ENCODE measurements at regions not wholly inside any gene's neighbourhood (a gene's known extent, or its start where the extent isn't known, plus 50 kb on each side); places are given as distances from the start of the nearest gene placed in this dataset.
"Not testable (repeated sequence)": the region's sequence is repeated elsewhere in the genome, so short reads cannot be mapped to it uniquely, and the experiment has no call there.

DNA sequence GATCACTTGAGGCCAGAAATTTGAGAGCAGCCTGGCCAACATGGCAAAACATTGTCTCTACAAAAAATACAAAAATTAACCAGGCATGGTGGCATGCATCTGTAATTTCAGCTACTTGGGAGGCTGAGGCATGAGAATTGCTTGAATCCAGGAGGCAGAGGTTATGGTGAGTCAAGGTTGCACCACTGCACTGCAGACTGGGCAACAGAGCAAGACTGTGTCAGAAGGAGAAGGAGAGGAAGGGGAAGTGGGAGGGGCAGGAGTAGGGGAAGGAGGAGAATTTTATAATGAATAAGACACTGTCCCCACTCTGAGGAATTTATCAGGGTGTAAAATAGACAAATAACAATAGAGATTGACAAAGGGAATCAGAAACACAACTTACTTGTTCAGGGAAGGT is 440.6 kb upstream of the DYNLRB2 start:
- ATAC-seq = no peak
- intact Hi-C loops (cut with micrococcal nuclease) = no loop called here
- Histone ChIP-seq H3K9me2 (replicated peaks; ENCODE audit: low read length) (no peaks in the 10 kb centered on the region), H3K9ac (ENCODE audit: low read length) (no peak overlapping the region), H3K4me1 (ENCODE audit: insufficient read depth, low read length) (peaks cover 6% of the 10 kb centered on the region; the same call in 1 of the 2 replicates), H3K79me2 (ENCODE audit: low read length) (no peaks in the 10 kb centered on the region), H4K20me1 (ENCODE audit: low read length) (no peaks in the 10 kb centered on the region), H3F3A (ENCODE audit: low read length, unreplicated experiment) (no peaks in the 10 kb centered on the region), H3K4me2 (ENCODE audit: low read length) (no peak overlapping the region), H3K9me3 (ENCODE audit: low read length) (no peaks in the 10 kb centered on the region), H3K36me3 (ENCODE audit: low read depth, low read length) (no peaks in the 10 kb centered on the region), H3K27ac (ENCODE audit: low read length) (no peak overlapping the region), H3K4me3 (ENCODE audit: low read length) (no peak overlapping the region), H3K27me3 (ENCODE audit: low read length) (no peaks in the 10 kb centered on the region), H2AFZ (ENCODE audit: low read length) (no peak overlapping the region)
- BruUV-seq (replicated peaks) = no TSS peak
- no peak for TF ChIP-seq EZH2 (IDR thresholded peaks at IDR 0.05; ENCODE audit: low read length, unreplicated experiment)
- TF ChIP-seq, protein P1, sequence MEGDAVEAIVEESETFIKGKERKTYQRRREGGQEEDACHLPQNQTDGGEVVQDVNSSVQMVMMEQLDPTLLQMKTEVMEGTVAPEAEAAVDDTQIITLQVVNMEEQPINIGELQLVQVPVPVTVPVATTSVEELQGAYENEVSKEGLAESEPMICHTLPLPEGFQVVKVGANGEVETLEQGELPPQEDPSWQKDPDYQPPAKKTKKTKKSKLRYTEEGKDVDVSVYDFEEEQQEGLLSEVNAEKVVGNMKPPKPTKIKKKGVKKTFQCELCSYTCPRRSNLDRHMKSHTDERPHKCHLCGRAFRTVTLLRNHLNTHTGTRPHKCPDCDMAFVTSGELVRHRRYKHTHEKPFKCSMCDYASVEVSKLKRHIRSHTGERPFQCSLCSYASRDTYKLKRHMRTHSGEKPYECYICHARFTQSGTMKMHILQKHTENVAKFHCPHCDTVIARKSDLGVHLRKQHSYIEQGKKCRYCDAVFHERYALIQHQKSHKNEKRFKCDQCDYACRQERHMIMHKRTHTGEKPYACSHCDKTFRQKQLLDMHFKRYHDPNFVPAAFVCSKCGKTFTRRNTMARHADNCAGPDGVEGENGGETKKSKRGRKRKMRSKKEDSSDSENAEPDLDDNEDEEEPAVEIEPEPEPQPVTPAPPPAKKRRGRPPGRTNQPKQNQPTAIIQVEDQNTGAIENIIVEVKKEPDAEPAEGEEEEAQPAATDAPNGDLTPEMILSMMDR (conservative IDR thresholded peaks at IDR 0.05; ENCODE audit: low read depth, low read length) = no peak
- TF ChIP-seq EZH2phosphoT487 (IDR thresholded peaks at IDR 0.05; ENCODE audit: borderline replicate concordance, low read length) = no peak
- DNase-seq = no peak
- CTCF ChIA-PET = no interaction called here
- POLR2A ChIA-PET (ENCODE audit: unreplicated experiment) = no interaction called here

DNA sequence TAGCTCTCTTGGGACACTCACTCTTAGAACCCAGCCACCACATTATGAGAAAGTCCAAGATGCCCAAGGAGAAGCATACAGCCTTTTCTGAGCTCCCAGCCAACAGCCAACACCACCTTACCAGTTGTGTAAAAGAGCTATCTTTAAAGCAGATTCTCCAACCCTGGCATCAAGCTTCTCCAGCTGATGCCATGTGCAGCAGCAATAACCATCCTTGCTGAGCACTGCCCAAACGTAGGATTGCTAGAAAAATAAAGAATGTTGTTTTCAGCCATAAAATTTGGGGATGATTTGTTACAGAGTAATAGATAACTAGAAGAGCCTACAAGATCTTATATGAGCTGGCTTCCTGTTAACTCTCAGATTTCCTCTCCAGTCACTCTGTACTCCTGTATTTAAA is 443.7 kb upstream of the DYNLRB2 start:
- Histone ChIP-seq H3K9me3 (ENCODE audit: low read length) (no peaks in the 10 kb centered on the region), H3K4me2 (ENCODE audit: low read length) (no peak overlapping the region), H3K9ac (ENCODE audit: low read length) (no peak overlapping the region), H3K27ac (ENCODE audit: low read length) (no peak overlapping the region), H3K79me2 (ENCODE audit: low read length) (no peaks in the 10 kb centered on the region), H3K4me3 (ENCODE audit: low read length) (no peak overlapping the region), H2AFZ (ENCODE audit: low read length) (no peak overlapping the region), H4K20me1 (ENCODE audit: low read length) (no peaks in the 10 kb centered on the region), H3K36me3 (ENCODE audit: low read depth, low read length) (no peaks in the 10 kb centered on the region), H3K9me2 (replicated peaks; ENCODE audit: low read length) (no peaks in the 10 kb centered on the region), H3K4me1 (ENCODE audit: insufficient read depth, low read length) (no peaks in the 10 kb centered on the region), H3F3A (ENCODE audit: low read length, unreplicated experiment) (no peaks in the 10 kb centered on the region), H3K27me3 (ENCODE audit: low read length) (no peaks in the 10 kb centered on the region)
- ATAC-seq (no peak), DNase-seq (no peak)
- POLR2A ChIA-PET (ENCODE audit: unreplicated experiment) = no interaction called here
- TF ChIP-seq EZH2 (IDR thresholded peaks at IDR 0.05; ENCODE audit: low read length, unreplicated experiment) (no peak), EZH2phosphoT487 (IDR thresholded peaks at IDR 0.05; ENCODE audit: borderline replicate concordance, low read length) (no peak)
- TF ChIP-seq, protein P1 (conservative IDR thresholded peaks at IDR 0.05; ENCODE audit: low read depth, low read length) = no peak
- CTCF ChIA-PET = no interaction called here
- no TSS peak for BruUV-seq (replicated peaks)
- intact Hi-C loops (cut with micrococcal nuclease) = no loop called here

DNA sequence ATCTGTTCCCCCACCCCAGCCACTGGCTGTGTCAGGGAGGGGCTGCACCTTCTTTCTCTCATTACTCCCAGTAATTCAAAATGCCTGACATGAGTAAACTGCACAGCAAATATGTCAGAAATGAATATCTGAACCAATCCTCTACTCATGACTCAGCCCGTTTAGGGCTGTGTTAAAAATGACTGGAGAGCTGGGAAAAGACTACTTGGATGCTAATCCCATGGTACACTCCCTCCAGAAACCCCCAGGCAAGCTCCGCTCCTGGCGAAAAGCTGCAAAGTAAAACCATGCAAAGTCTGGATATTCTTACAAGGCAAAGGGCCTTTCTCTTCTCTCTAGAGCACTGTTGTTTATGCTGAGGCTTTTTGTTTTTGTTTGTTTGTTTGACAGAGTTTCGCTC is 448.1 kb upstream of the DYNLRB2 start:
- ChIA-PET POLR2A (ENCODE audit: unreplicated experiment) (no interaction called here), CTCF (no interaction called here)
- Histone ChIP-seq H2AFZ (ENCODE audit: low read length) (no peak overlapping the region), H3K4me3 (ENCODE audit: low read length) (no peak overlapping the region), H3K36me3 (ENCODE audit: low read depth, low read length) (no peaks in the 10 kb centered on the region), H3K4me2 (ENCODE audit: low read length) (no peak overlapping the region), H3K4me1 (ENCODE audit: insufficient read depth, low read length) (no peaks in the 10 kb centered on the region), H3F3A (ENCODE audit: low read length, unreplicated experiment) (no peaks in the 10 kb centered on the region), H3K9ac (ENCODE audit: low read length) (no peak overlapping the region), H3K9me2 (replicated peaks; ENCODE audit: low read length) (no peaks in the 10 kb centered on the region), H4K20me1 (ENCODE audit: low read length) (no peaks in the 10 kb centered on the region), H3K79me2 (ENCODE audit: low read length) (no peaks in the 10 kb centered on the region), H3K27me3 (ENCODE audit: low read length) (no peaks in the 10 kb centered on the region), H3K27ac (ENCODE audit: low read length) (no peak overlapping the region), H3K9me3 (ENCODE audit: low read length) (no peaks in the 10 kb centered on the region)
- no peak for ATAC-seq
- no peak for DNase-seq
- TF ChIP-seq EZH2 (IDR thresholded peaks at IDR 0.05; ENCODE audit: low read length, unreplicated experiment) (no peak), EZH2phosphoT487 (IDR thresholded peaks at IDR 0.05; ENCODE audit: borderline replicate concordance, low read length) (no peak)
- TF ChIP-seq, protein P1 (conservative IDR thresholded peaks at IDR 0.05; ENCODE audit: low read depth, low read length) = no peak
- BruUV-seq (replicated peaks) = no TSS peak
- intact Hi-C loops (cut with micrococcal nuclease) = no loop called here

DNA sequence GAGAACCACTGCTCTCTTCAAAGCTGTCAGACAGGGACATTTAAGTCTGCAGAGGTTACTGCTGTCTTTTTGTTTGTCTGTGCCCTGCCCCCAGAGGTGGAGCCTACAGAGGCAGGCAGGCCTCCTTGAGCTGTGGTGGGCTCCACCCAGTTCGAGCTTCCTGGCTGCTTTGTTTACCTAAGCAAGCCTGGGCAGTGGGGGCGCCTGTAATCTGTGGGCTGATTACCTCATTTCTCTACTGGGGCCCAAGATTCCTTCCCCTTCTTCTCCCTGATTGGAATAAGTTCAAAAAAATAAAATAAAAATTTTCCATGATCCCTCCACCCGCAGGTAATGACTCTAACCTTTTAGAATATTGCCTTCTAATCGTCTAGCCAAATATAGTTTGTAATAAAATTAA is 449.3 kb upstream of the DYNLRB2 start:
- ATAC-seq; H3K79me2 ChIP-seq (ENCODE audit: low read length); H3F3A ChIP-seq (ENCODE audit: low read length, unreplicated experiment); H3K9me2 ChIP-seq (replicated peaks; ENCODE audit: low read length); H3K9me3 ChIP-seq (ENCODE audit: low read length); H4K20me1 ChIP-seq (ENCODE audit: low read length); H3K27me3 ChIP-seq (ENCODE audit: low read length); BruUV-seq (replicated peaks); H3K9ac ChIP-seq (ENCODE audit: low read length); H2AFZ ChIP-seq (ENCODE audit: low read length); CTCF ChIA-PET; POLR2A ChIA-PET (ENCODE audit: unreplicated experiment); H3K4me3 ChIP-seq (ENCODE audit: low read length); H3K4me1 ChIP-seq (ENCODE audit: insufficient read depth, low read length); DNase-seq; H3K36me3 ChIP-seq (ENCODE audit: low read depth, low read length); H3K27ac ChIP-seq (ENCODE audit: low read length); H3K4me2 ChIP-seq (ENCODE audit: low read length); intact Hi-C loops (cut with micrococcal nuclease): not testable (repeated sequence)

Data from PC-3 (cell line).